ENCODE measurements at regions not wholly inside any gene's neighbourhood (a gene's known extent, or its start where the extent isn't known, plus 50 kb on each side); places are given as distances from the start of the nearest gene placed in this dataset.

GRCh38 chr3:159069866-159070425, 268.1 kb downstream of the MFSD1 start (continued):
- TF ChIP-seq, protein P1, sequence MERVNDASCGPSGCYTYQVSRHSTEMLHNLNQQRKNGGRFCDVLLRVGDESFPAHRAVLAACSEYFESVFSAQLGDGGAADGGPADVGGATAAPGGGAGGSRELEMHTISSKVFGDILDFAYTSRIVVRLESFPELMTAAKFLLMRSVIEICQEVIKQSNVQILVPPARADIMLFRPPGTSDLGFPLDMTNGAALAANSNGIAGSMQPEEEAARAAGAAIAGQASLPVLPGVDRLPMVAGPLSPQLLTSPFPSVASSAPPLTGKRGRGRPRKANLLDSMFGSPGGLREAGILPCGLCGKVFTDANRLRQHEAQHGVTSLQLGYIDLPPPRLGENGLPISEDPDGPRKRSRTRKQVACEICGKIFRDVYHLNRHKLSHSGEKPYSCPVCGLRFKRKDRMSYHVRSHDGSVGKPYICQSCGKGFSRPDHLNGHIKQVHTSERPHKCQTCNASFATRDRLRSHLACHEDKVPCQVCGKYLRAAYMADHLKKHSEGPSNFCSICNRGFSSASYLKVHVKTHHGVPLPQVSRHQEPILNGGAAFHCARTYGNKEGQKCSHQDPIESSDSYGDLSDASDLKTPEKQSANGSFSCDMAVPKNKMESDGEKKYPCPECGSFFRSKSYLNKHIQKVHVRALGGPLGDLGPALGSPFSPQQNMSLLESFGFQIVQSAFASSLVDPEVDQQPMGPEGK (CRISPR knock-in tag; IDR thresholded peaks at IDR 0.05; ENCODE audit: borderline replicate concordance): no peak
- TF ChIP-seq FOSL1 (tag; conservative IDR thresholded peaks at IDR 0.05): no peak

- Histone ChIP-seq H3K9ac (ENCODE audit: insufficient read depth in 1 of 2, low read depth in 2 of 2, low read length in 2 of 2) (no peak overlapping the region), H2AFZ (ENCODE audit: low read depth, low read length) (no peak overlapping the region), H3K9me1 (ENCODE audit: control insufficient read depth, insufficient read depth, low read length) (no peaks in the 10 kb centered on the region), H3K27me3 (ENCODE audit: control insufficient read depth in 2 of 2, insufficient read depth in 2 of 2, low read length in 2 of 2) (no peaks in the 10 kb centered on the region), H4K20me1 (replicated peaks; ENCODE audit: control insufficient read depth, insufficient read depth, low read length) (no peaks in the 10 kb centered on the region), H3K27ac (ENCODE audit: extremely low read depth, low read depth, low read length) (no peak overlapping the region), H3K4me1 (replicated peaks in 1 of 2; ENCODE audit: control insufficient read depth in 2 of 2, insufficient read depth in 2 of 2, low read length in 2 of 2) (no peaks in the 10 kb centered on the region), H3K4me2 (ENCODE audit: insufficient read depth, low read length) (no peak overlapping the region), H3K4me3 (no peak overlapping the region), H3K9me3 (replicated peaks; ENCODE audit: control insufficient read depth, insufficient read depth, low read depth, low read length) (no peaks in the 10 kb centered on the region), H3K36me3 (ENCODE audit: control insufficient read depth, insufficient read depth, low read length) (no peaks in the 10 kb centered on the region), H3K79me2 (ENCODE audit: control insufficient read depth, insufficient read depth, low read length) (no peaks in the 10 kb centered on the region)
- intact Hi-C loops (cut with micrococcal nuclease) (no loop called here), in situ Hi-C loops (cut with MboI) (no loop called here)
- no peak for ATAC-seq
- ChIA-PET POLR2A (no interaction called here), CTCF (ENCODE audit: low intra/inter-chr PET ratio) (no interaction called here)
- FAIRE-seq: no peak
- no TSS peak for BruUV-seq (replicated peaks)
- DNase-seq (ENCODE audit: extremely low read depth in 1 of 4, low spot score in 3 of 4): no peak
- 2% methylated on average over 3 of the region's 3 CpGs for WGBS (ENCODE audit: insufficient coverage, low coverage, missing lambda C conversion rate)
- TF ChIP-seq DDX20 (tag; IDR thresholded peaks at IDR 0.05; ENCODE audit: low read depth): no peak
- no peak for TF ChIP-seq RCOR1 (IDR thresholded peaks at IDR 0.05; ENCODE audit: borderline replicate concordance in 1 of 2, low read depth in 2 of 2, low read length in 2 of 2)
- TF ChIP-seq GATAD2B (IDR thresholded peaks at IDR 0.05; ENCODE audit: borderline replicate concordance): no peak
- TF ChIP-seq NEUROD1 (IDR thresholded peaks at IDR 0.05; ENCODE audit: borderline replicate concordance, low read depth, low read length, partially characterized antibody): no peak
- no peak for TF ChIP-seq JUNB (CRISPR knock-in tag; conservative IDR thresholded peaks at IDR 0.05)
- TF ChIP-seq, protein P2, sequence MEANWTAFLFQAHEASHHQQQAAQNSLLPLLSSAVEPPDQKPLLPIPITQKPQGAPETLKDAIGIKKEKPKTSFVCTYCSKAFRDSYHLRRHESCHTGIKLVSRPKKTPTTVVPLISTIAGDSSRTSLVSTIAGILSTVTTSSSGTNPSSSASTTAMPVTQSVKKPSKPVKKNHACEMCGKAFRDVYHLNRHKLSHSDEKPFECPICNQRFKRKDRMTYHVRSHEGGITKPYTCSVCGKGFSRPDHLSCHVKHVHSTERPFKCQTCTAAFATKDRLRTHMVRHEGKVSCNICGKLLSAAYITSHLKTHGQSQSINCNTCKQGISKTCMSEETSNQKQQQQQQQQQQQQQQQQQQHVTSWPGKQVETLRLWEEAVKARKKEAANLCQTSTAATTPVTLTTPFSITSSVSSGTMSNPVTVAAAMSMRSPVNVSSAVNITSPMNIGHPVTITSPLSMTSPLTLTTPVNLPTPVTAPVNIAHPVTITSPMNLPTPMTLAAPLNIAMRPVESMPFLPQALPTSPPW (CRISPR knock-in tag; IDR thresholded peaks at IDR 0.05): no peak
- TF ChIP-seq ATF7 (IDR thresholded peaks at IDR 0.05): no peak
- TF ChIP-seq ZNF121 (CRISPR knock-in tag; conservative IDR thresholded peaks at IDR 0.05): no peak
- TF ChIP-seq HDAC6 (IDR thresholded peaks at IDR 0.05; ENCODE audit: low read depth, low read length): no peak
- TF ChIP-seq PRMT5 (CRISPR knock-in tag; IDR thresholded peaks at IDR 0.05): no peak
- no peak for TF ChIP-seq FOXM1 (IDR thresholded peaks at IDR 0.05; ENCODE audit: low read depth)
- TF ChIP-seq FOXM1 (CRISPR knock-in tag; IDR thresholded peaks at IDR 0.05; ENCODE audit: low read depth): no peak
- TF ChIP-seq, protein P3, sequence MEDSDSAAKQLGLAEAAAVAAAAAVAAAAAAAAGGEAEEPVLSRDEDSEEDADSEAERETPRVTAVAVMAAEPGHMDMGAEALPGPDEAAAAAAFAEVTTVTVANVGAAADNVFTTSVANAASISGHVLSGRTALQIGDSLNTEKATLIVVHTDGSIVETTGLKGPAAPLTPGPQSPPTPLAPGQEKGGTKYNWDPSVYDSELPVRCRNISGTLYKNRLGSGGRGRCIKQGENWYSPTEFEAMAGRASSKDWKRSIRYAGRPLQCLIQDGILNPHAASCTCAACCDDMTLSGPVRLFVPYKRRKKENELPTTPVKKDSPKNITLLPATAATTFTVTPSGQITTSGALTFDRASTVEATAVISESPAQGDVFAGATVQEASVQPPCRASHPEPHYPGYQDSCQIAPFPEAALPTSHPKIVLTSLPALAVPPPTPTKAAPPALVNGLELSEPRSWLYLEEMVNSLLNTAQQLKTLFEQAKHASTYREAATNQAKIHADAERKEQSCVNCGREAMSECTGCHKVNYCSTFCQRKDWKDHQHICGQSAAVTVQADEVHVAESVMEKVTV (CRISPR knock-in tag; IDR thresholded peaks at IDR 0.05): no peak
- TF ChIP-seq NCOA6 (IDR thresholded peaks at IDR 0.05): no peak
Observed at GRCh38 chr3:159074756-159075701, 273.2 kb downstream of the MFSD1 start.
